IMR-90 (cell line): ENCODE measurements at regions not wholly inside any gene's neighbourhood (a gene's known extent, or its start where the extent isn't known, plus 50 kb on each side); places are given as distances from the start of the nearest gene placed in this dataset.
"Not testable (repeated sequence)": the region's sequence is repeated elsewhere in the genome, so short reads cannot be mapped to it uniquely, and the experiment has no call there.

Source experiments
- ATAC-seq: fragments of 200-7000 bp; cut with Tn5 transposase; 2 replicates; pipeline ENCODE4 v1.9.1; 2020; ENCODE audit warnings: low read depth, mild to moderate bottlenecking, moderate library complexity
- BruUV-seq: library from RNA; stranded (reverse); fragments of 400-500 nt; replicated peaks from 2 replicates; lab custom pipeline; 2021; lab: Mats Ljungman, UMichigan
- CTCF ChIA-PET: fragments of 300-600 bp; formaldehyde crosslinking; extraction: SDS; loops from one replicate; lab custom pipeline; 2021; ENCODE audit warnings: antibody characterized with exemption; lab: Yijun Ruan, JAX
- POLR2A ChIA-PET: fragments of 300-600 bp; sonication (Branson Sonifier 250); formaldehyde crosslinking; loops from one replicate; lab custom pipeline; 2022; ENCODE audit warnings: antibody characterized with exemption; ENCODE audit not compliant: unreplicated experiment; lab: Charles Lee
- DNase-seq: peaks from one replicate; pipeline ENCODE4 v3.0.0; 2013
- H2AFZ ChIP-seq: replicated peaks from 2 replicates; pipeline ENCODE3; 2013; ENCODE audit warnings: low read length, mild to moderate bottlenecking; ENCODE audit not compliant: poor library complexity
- H2AK5ac ChIP-seq: 2 replicates; pipeline ENCODE4 v1.6.1; 2013; ENCODE audit warnings: low read depth, low read length, inconsistent platforms
- H2AK9ac ChIP-seq: replicated peaks from 2 replicates; pipeline ENCODE3; 2013; ENCODE audit warnings: mild to moderate bottlenecking, low read depth, low read length, moderate library complexity; ENCODE audit not compliant: poor library complexity
- H2BK120ac ChIP-seq: 2 replicates; pipeline ENCODE4 v1.6.1; 2013; ENCODE audit warnings: low read depth, low read length, inconsistent platforms
- H2BK15ac ChIP-seq: 3 replicates; pipeline ENCODE4 v1.6.1; 2013; ENCODE audit warnings: low read depth, low read length, inconsistent platforms
- H2BK20ac ChIP-seq: 2 replicates; pipeline ENCODE4 v1.6.1; 2013; ENCODE audit warnings: low read depth, mild to moderate bottlenecking, inconsistent platforms, low read length, moderate library complexity
- H2BK5ac ChIP-seq: 2 replicates; pipeline ENCODE4 v1.6.1; 2013; ENCODE audit warnings: mild to moderate bottlenecking, low read depth, low read length, inconsistent platforms; ENCODE audit not compliant: poor library complexity, severe bottlenecking
- H3K14ac ChIP-seq: replicated peaks from 2 replicates; pipeline ENCODE4 v1.6.1; 2013; ENCODE audit warnings: low read depth, low read length, inconsistent platforms
- H3K18ac ChIP-seq: 2 replicates; pipeline ENCODE4 v1.6.1; 2013; ENCODE audit warnings: low read depth, low read length, control low read depth
- H3K23ac ChIP-seq: 2 replicates; pipeline ENCODE4 v1.6.1; 2013; ENCODE audit warnings: low read depth, low read length, inconsistent platforms
- H3K27ac ChIP-seq: 2 replicates; pipeline ENCODE4 v1.5.1; 2013; ENCODE audit warnings: mild to moderate bottlenecking, control low read depth, low read length; ENCODE audit not compliant: insufficient read depth
- H3K27me3 ChIP-seq: 2 replicates; pipeline ENCODE4 v1.6.1; 2013; ENCODE audit warnings: low read length; ENCODE audit not compliant: control insufficient read depth, insufficient read depth
- H3K36me3 ChIP-seq: 2 replicates; pipeline ENCODE4 v1.6.1; 2013; ENCODE audit warnings: low read length, mixed read lengths; ENCODE audit not compliant: control insufficient read depth, insufficient read depth
- H3K4ac ChIP-seq: 2 replicates; pipeline ENCODE4 v1.6.1; 2013; ENCODE audit warnings: low read depth, low read length, inconsistent platforms
- H3K4me1 ChIP-seq: 2 replicates; pipeline ENCODE4 v1.6.1; 2013; ENCODE audit warnings: low read length, mixed read lengths; ENCODE audit not compliant: control insufficient read depth, insufficient read depth
- H3K4me2 ChIP-seq: 2 replicates; pipeline ENCODE4 v1.6.1; 2013; ENCODE audit warnings: low read depth, mild to moderate bottlenecking, control low read depth, low read length, moderate library complexity
- H3K4me3 ChIP-seq: 2 replicates; pipeline ENCODE4 v1.5.1; 2013; ENCODE audit warnings: low read depth, mild to moderate bottlenecking, control low read depth, low read length, moderate library complexity; ENCODE audit not compliant: insufficient read depth
- H3K56ac ChIP-seq: 2 replicates; pipeline ENCODE4 v1.6.1; 2013; ENCODE audit warnings: low read length, inconsistent platforms; ENCODE audit not compliant: insufficient read depth; ENCODE audit errors: extremely low read depth
- H3K79me1 ChIP-seq, 2 experiments: 2 replicates each; pipeline ENCODE4 v1.6.1; 2013; ENCODE audit warnings: low read length in 2 of 2, inconsistent platforms in 1 of 2, low read depth in 1 of 2
- H3K9ac ChIP-seq: 2 replicates; pipeline ENCODE4 v1.6.1; 2013; ENCODE audit warnings: low read depth, low read length, control low read depth
- H3K9me1 ChIP-seq: 2 replicates; pipeline ENCODE4 v1.6.1; 2013; ENCODE audit warnings: low read length, inconsistent platforms; ENCODE audit not compliant: insufficient read depth
- H3K9me3 ChIP-seq: 2 replicates; pipeline ENCODE4 v1.6.1; 2013; ENCODE audit warnings: low read length; ENCODE audit not compliant: control insufficient read depth, insufficient read depth
- H4K20me1 ChIP-seq: 2 replicates; pipeline ENCODE4 v1.6.1; 2013; ENCODE audit warnings: low read length, inconsistent platforms; ENCODE audit not compliant: insufficient read depth
- H4K5ac ChIP-seq: 2 replicates; pipeline ENCODE4 v1.6.1; 2013; ENCODE audit warnings: mild to moderate bottlenecking, low read depth, low read length, control low read depth
- H4K8ac ChIP-seq, 2 experiments: 2 replicates each; pipeline ENCODE4 v1.6.1; 2013; ENCODE audit warnings: low read depth in 2 of 2, low read length in 2 of 2, control low read depth in 1 of 2, inconsistent platforms in 1 of 2
- H4K91ac ChIP-seq: 2 replicates; pipeline ENCODE4 v1.6.1; 2013; ENCODE audit warnings: low read depth, low read length, inconsistent platforms; ENCODE audit not compliant: insufficient read depth
- FOS ChIP-seq: fragments of 150-350 bp; IDR thresholded peaks from 2 replicates; pipeline ENCODE4 v1.6.1; 2016; ENCODE audit warnings: low read depth, low read length
- MXI1 ChIP-seq: IDR thresholded peaks from 2 replicates; pipeline ENCODE4 v1.6.1; 2012; ENCODE audit warnings: low read depth, mild to moderate bottlenecking, low read length, moderate library complexity, borderline replicate concordance
- NFE2L2 ChIP-seq: fragments of 150-350 bp; IDR thresholded peaks from 2 replicates; pipeline ENCODE4 v1.6.1; 2016; ENCODE audit warnings: low read depth, mild to moderate bottlenecking, low read length
- RCOR1 ChIP-seq: IDR thresholded peaks from 2 replicates; pipeline ENCODE4 v1.6.1; 2012; ENCODE audit warnings: mild to moderate bottlenecking, low read length, improper control_type of control experiment; ENCODE audit not compliant: insufficient replicate concordance
- SMC3 ChIP-seq: fragments of 150-350 bp; IDR thresholded peaks from 2 replicates; pipeline ENCODE4 v1.6.1; 2016; ENCODE audit warnings: low read depth, mild to moderate bottlenecking, antibody characterized with exemption, low read length, moderate library complexity
- WGBS, 2 experiments: methylation state at CpG; one replicate each; pipeline versions ENCODE4 v1.1.5 to v1.1.7; 2013; ENCODE audit warnings: missing lambda C conversion rate in 2 of 2; ENCODE audit not compliant: insufficient read length in 1 of 2; ENCODE audit errors: extremely low coverage in 2 of 2; 5-methylcytosine and 5-hydroxymethylcytosine counted together
- dilution Hi-C: fragments of 300-500 bp; cut with HindIII; formaldehyde crosslinking; loops from one replicate; pipeline ENCODE4 v1.14.3; 2018; ENCODE audit warnings: low sequenced_read_pairs; ENCODE audit not compliant: unreplicated experiment
- in situ Hi-C: fragments of 300-500 bp; cut with MboI; formaldehyde crosslinking; loops from 3 replicates; pipeline ENCODE4 v1.14.3; 2019; ENCODE audit warnings: low sequenced_read_pairs, inconsistent platforms, mixed read lengths
- intact Hi-C: fragments of 100-400 bp; cut with micrococcal nuclease; formaldehyde crosslinking; loops from 2 replicates; pipeline ENCODE4 v1.10.0; 2022

GRCh38 chr6:71091956-71092355 lies 135.1 kb upstream of the B3GAT2 start:
- in situ Hi-C loops (no loop called here), dilution Hi-C loops (no loop called here), intact Hi-C loops (no loop called here)
- Histone ChIP-seq H3K27ac (no peak overlapping the region), H2BK20ac (no peak overlapping the region), H3K23ac (no peak overlapping the region), H3K14ac (no peak overlapping the region), H2BK15ac (no peak overlapping the region), H3K9ac (no peak overlapping the region), H4K5ac (no peak overlapping the region), H3K4ac (no peak overlapping the region), H3K4me1 (no peaks in the 10 kb centered on the region), H3K56ac (no peak overlapping the region), H4K20me1 (no peaks in the 10 kb centered on the region), H3K4me2 (no peak overlapping the region), H2BK120ac (no peak overlapping the region), H2AK9ac (no peak overlapping the region), H3K9me3 (no peaks in the 10 kb centered on the region), H2AK5ac (no peak overlapping the region), H3K4me3 (no peak overlapping the region), H3K27me3 (peaks cover 6% of the 10 kb centered on the region; the same call in 1 of the 2 replicates), H3K79me1 (no peaks in the 10 kb centered on the region), H3K36me3 (no peaks in the 10 kb centered on the region), H4K91ac (no peak overlapping the region), H3K18ac (no peak overlapping the region), H2BK5ac (no peak overlapping the region), H2AFZ (no peak overlapping the region), H3K9me1 (no peaks in the 10 kb centered on the region), H4K8ac (no peak overlapping the region)
- ChIA-PET CTCF (no interaction called here), POLR2A (no interaction called here)
- no peak for ATAC-seq
- DNase-seq: no peak
- TF ChIP-seq FOS (no peak), SMC3 (no peak), NFE2L2 (no peak), RCOR1 (no peak), MXI1 (no peak)
- no CpG with 5 or more reads among the region's 1 CpG for WGBS, 2 experiments
- no TSS peak for BruUV-seq

- H3K23ac ChIP-seq, H2BK120ac ChIP-seq, H3K27ac ChIP-seq, H3K9ac ChIP-seq, ATAC-seq, H3K14ac ChIP-seq, H4K5ac ChIP-seq, H2BK5ac ChIP-seq, H3K4me3 ChIP-seq, CTCF ChIA-PET, H2AFZ ChIP-seq, H3K18ac ChIP-seq, H3K4me1 ChIP-seq, H3K27me3 ChIP-seq, H3K9me3 ChIP-seq, BruUV-seq, H3K36me3 ChIP-seq, H3K79me1 ChIP-seq, H2AK5ac ChIP-seq, DNase-seq, H3K4me2 ChIP-seq, H4K20me1 ChIP-seq, H2AK9ac ChIP-seq, H3K4ac ChIP-seq, dilution Hi-C loops, H3K9me1 ChIP-seq, H4K91ac ChIP-seq, H4K8ac ChIP-seq, H3K56ac ChIP-seq, in situ Hi-C loops, intact Hi-C loops, H2BK15ac ChIP-seq, H2BK20ac ChIP-seq, POLR2A ChIA-PET: not testable (repeated sequence)
- no CpG with 5 or more reads among the region's 2 CpGs for WGBS, 2 experiments
Observed at GRCh38 chr6:71097264-71097663, 140.4 kb upstream of the B3GAT2 start.
